ENCODE measurements at regions not wholly inside any gene's neighbourhood (a gene's known extent, or its start where the extent isn't known, plus 50 kb on each side); places are given as distances from the start of the nearest gene placed in this dataset.

- no peak for DNase-seq (ENCODE audit: extremely low read depth, insufficient read length)
- TF ChIP-seq CTCF (IDR thresholded peaks at IDR 0.05; ENCODE audit: insufficient read depth, low read length, poor library complexity, severe bottlenecking), result peak; percentile 13
- no peak overlapping the region for H3K4me3 ChIP-seq (replicated peaks; ENCODE audit: low read depth, low read length)
- H3K36me3 ChIP-seq (ENCODE audit: control insufficient read depth, insufficient read depth, low read length), result no peaks in the 10 kb centered on the region
- no peaks in the 10 kb centered on the region for H3K27me3 ChIP-seq (replicated peaks; ENCODE audit: control insufficient read depth, insufficient read depth, low read length)
Observed at GRCh38 chrX:6292599-6292998, 63.9 kb upstream of the NLGN4X start.

- Histone ChIP-seq H3K27me3 (replicated peaks; ENCODE audit: control insufficient read depth, insufficient read depth, low read length) (no peaks in the 10 kb centered on the region), H3K36me3 (ENCODE audit: control insufficient read depth, insufficient read depth, low read length) (no peaks in the 10 kb centered on the region), H3K4me3 (replicated peaks; ENCODE audit: low read depth, low read length) (no peak overlapping the region)
- no peak for DNase-seq (ENCODE audit: extremely low read depth, insufficient read length)
- no peak for TF ChIP-seq CTCF (IDR thresholded peaks at IDR 0.05; ENCODE audit: insufficient read depth, low read length, poor library complexity, severe bottlenecking)
Observed at GRCh38 chrX:6291444-6291843, 62.8 kb upstream of the NLGN4X start.

- H3K4me3 ChIP-seq (replicated peaks; ENCODE audit: low read depth, low read length), result no peak overlapping the region
- H3K36me3 ChIP-seq (ENCODE audit: control insufficient read depth, insufficient read depth, low read length), result no peaks in the 10 kb centered on the region
- no peak for DNase-seq (ENCODE audit: extremely low read depth, insufficient read length)
- H3K27me3 ChIP-seq (replicated peaks; ENCODE audit: control insufficient read depth, insufficient read depth, low read length), result no peaks in the 10 kb centered on the region
- TF ChIP-seq CTCF (IDR thresholded peaks at IDR 0.05; ENCODE audit: insufficient read depth, low read length, poor library complexity, severe bottlenecking), result no peak
Observed at GRCh38 chrX:6283826-6284225, 55.2 kb upstream of the NLGN4X start.

GRCh38 chrX:6279277-6279909, 50.7 kb upstream of the NLGN4X start:
- DNase-seq (ENCODE audit: extremely low read depth, insufficient read length), result no peak
- H3K4me3 ChIP-seq (replicated peaks; ENCODE audit: low read depth, low read length), result no peak overlapping the region
- no peaks in the 10 kb centered on the region for H3K36me3 ChIP-seq (ENCODE audit: control insufficient read depth, insufficient read depth, low read length)
- no peaks in the 10 kb centered on the region for H3K27me3 ChIP-seq (replicated peaks; ENCODE audit: control insufficient read depth, insufficient read depth, low read length)
- no peak for TF ChIP-seq CTCF (IDR thresholded peaks at IDR 0.05; ENCODE audit: insufficient read depth, low read length, poor library complexity, severe bottlenecking)

All from GM06990 (cell line).